Heart left ventricle (tissue), 16 donors: ENCODE measurements at regions not wholly inside any gene's neighbourhood (a gene's known extent, or its start where the extent isn't known, plus 50 kb on each side); places are given as distances from the start of the nearest gene placed in this dataset.
A peak's percentile ranks its signal among the peaks of the same experiment; 100 is the strongest.

Source experiments
- ATAC-seq, 4 donors: fragments of 200-7000 bp; cut with Tn5 transposase; one replicate each; pipeline ENCODE4 v1.9.1; 2020 to 2022; ENCODE audit warnings: moderate library complexity in 4 of 4, mild to moderate bottlenecking in 3 of 4, moderate number of reproducible peaks in 1 of 4
- DNase-seq, 5 donors: peaks; one replicate each; pipeline ENCODE4 v3.0.0-alpha.2; 2020
- H3K27ac ChIP-seq, 12 donors: fragments of 200-600 bp; sonication (generic) in 4 of 12; one replicate each; pipeline versions ENCODE4 v1.5.0 to v1.8.0; 2016 to 2022; ENCODE audit warnings: mild to moderate bottlenecking in 2 of 12
- H3K27me3 ChIP-seq, 9 donors: fragments of 200-600 bp; sonication (generic) in 2 of 9; one replicate each; pipeline versions ENCODE4 v1.5.1 to v1.8.0; 2016 to 2022; ENCODE audit warnings: mild to moderate bottlenecking in 3 of 9
- H3K36me3 ChIP-seq, 9 donors: fragments of 200-600 bp; sonication (generic) in 2 of 9; one replicate each; pipeline versions ENCODE4 v1.5.0 to v1.8.0; 2018 to 2022; ENCODE audit warnings: mild to moderate bottlenecking in 2 of 9
- H3K4me1 ChIP-seq, 12 donors: fragments of 200-600 bp; sonication (generic) in 4 of 12; one replicate each; pipeline versions ENCODE4 v1.5.0 to v1.8.0; 2016 to 2022; ENCODE audit warnings: mild to moderate bottlenecking in 3 of 12
- H3K4me3 ChIP-seq, 12 donors: fragments of 200-600 bp; sonication (generic) in 4 of 12; one replicate each; pipeline versions ENCODE4 v1.5.0 to v1.8.0; 2017 to 2022; ENCODE audit warnings: mild to moderate bottlenecking in 9 of 12, moderate library complexity in 4 of 12
- H3K9me3 ChIP-seq, 12 donors: fragments of 200-600 bp; sonication (generic) in 4 of 12; one replicate each; pipeline versions ENCODE4 v1.5.0 to v1.8.0; 2016 to 2022; ENCODE audit warnings: mild to moderate bottlenecking in 1 of 12
- POLR2A ChIP-seq, 2 donors: fragments of 450-650 bp; IDR thresholded peaks; one replicate each; pipeline ENCODE4 v1.6.1; 2017; ENCODE audit warnings: antibody characterized with exemption in 2 of 2, mild to moderate bottlenecking in 2 of 2, moderate library complexity in 2 of 2
- WGBS, 4 donors: extraction: QIAGEN DNeasy Blood & Tissue Kit in 2 of 4; methylation state at CpG; one replicate each; pipeline versions ENCODE4 v1.1.5 to v1.1.7; 2013 to 2018; 5-methylcytosine and 5-hydroxymethylcytosine counted together
- intact Hi-C, 10 donors: fragments of 100-400 bp; cut with DNase I; formaldehyde crosslinking; loops; one replicate each; pipeline versions ENCODE4 v1.11.1 to v1.14.2; 2022
- TF ChIP-seq, protein P1 (sequence below), 12 donors: fragments of 200-600 bp; sonication (generic) in 4 of 12; IDR thresholded peaks; one replicate each; pipeline versions ENCODE4 v1.5.0 to v1.8.0; 2018 to 2022; ENCODE audit warnings: antibody characterized with exemption in 12 of 12, mild to moderate bottlenecking in 5 of 12
- donor health status: ischemic (EF 13 %, LVEDD 7.1; RV severe dilation, severe dysfunction).
- donor health status: healthy with polysubstance abuse.
- donor health status: DM: no; HTN: yes; CAD: no.
- donor health status: DM: no; HTN: no; CAD: no.
- donor health status: ischemic (EF 25% LVEDD 6.9; RV normal size, moderate dysfunction).
- donor health status: ischemic (EF 25% LVEDD 5.7; RV mildly dilated, moderate dysfunction).
- donor health status: healthy.
- donor health status: DM: yes; HTN: yes; CAD: no.
- donor health status: ischemic (EF 35%, LVEDD 5.7; RV mildly dilated, moderate dysfunction).
- donor health status: nonischemic (EF 11% LVEDD 7.7; RV severe dilation, severe dysfunction).
- donor health status: DM: yes; HTN: yes; CAD: no.
- donor health status: PGD.
- donor health status: ischemic (EF 29% LVEDD 5.4; RV normal size, mild dysfunction).
- donor health status: nonischemic (EF 23%, LVEDD 6.1; RV moderate dilation, normal function).

DNA sequence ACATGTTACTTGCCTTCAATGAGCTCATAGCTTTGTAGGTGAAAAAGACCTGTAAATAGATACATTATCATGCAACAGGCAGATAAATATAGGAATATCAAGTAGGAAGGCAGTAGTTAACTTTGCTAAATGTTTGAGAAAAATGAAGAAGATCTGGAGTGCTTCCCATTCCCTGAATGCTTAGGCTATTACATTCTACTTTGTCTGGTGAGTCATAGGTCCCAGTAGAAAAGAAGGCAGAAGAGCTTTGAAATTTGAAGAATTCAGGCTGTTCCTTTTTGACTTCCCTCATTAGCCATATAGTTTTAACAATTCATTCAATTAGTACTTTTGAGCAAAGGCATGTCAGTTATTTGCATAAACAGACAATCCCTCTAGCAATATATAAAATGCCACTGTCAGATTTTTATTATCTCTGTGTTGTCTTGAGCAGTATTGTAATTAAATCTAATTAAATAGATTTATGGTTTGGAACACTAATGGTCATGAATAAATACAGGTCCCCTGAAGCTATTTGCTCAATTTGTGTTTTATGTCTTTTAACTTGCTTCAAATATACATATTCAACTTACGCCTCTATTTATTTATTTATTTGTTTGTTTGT lies 875.0 kb downstream of the REEP3 start:
- WGBS, 4 donors = 85 to 90% (median 89%) methylated on average over 1 of the region's 1 CpG
- Histone ChIP-seq H3K9me3 (peaks cover 0 to 11% (median 0%) of the 10 kb centered on the region in 12 donors), H3K27ac (no peak overlapping the region), H3K4me3 (no peak overlapping the region), H3K4me1 (peaks cover 0 to 7% (median 0%) of the 10 kb centered on the region in 12 donors), H3K36me3 (no peaks in the 10 kb centered on the region), H3K27me3 (no peaks in the 10 kb centered on the region)
- TF ChIP-seq, protein P1, sequence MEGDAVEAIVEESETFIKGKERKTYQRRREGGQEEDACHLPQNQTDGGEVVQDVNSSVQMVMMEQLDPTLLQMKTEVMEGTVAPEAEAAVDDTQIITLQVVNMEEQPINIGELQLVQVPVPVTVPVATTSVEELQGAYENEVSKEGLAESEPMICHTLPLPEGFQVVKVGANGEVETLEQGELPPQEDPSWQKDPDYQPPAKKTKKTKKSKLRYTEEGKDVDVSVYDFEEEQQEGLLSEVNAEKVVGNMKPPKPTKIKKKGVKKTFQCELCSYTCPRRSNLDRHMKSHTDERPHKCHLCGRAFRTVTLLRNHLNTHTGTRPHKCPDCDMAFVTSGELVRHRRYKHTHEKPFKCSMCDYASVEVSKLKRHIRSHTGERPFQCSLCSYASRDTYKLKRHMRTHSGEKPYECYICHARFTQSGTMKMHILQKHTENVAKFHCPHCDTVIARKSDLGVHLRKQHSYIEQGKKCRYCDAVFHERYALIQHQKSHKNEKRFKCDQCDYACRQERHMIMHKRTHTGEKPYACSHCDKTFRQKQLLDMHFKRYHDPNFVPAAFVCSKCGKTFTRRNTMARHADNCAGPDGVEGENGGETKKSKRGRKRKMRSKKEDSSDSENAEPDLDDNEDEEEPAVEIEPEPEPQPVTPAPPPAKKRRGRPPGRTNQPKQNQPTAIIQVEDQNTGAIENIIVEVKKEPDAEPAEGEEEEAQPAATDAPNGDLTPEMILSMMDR (IDR thresholded peaks at IDR 0.05) = no peak
- TF ChIP-seq POLR2A (IDR thresholded peaks at IDR 0.05) = no peak
- intact Hi-C loops = no loop called here
- peak in 1 of 4 donors; percentile 76 for ATAC-seq
- no peak for DNase-seq

DNA sequence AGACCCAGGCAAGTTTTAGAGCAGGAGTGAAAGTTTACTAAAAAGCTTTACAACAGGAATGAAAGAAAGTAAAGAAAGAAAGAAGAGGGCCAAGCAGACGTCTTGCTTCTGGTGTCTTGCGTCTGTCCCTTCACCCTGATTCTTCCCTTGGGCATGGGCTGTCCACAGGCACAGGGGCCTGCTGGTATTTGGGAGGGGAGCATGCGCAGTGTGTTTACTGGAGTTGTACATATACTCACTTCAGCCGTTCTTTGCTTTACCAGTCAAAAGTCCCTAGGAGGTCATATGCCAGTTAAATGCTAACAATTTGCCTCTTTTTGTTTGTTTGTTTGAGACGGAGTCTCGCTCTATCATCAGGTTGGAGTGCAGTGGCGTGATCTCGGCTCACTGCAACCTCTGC lies 875.9 kb downstream of the REEP3 start:
- no peak for TF ChIP-seq POLR2A (IDR thresholded peaks at IDR 0.05)
- TF ChIP-seq, protein P1 (IDR thresholded peaks at IDR 0.05) = no peak
- H3K4me1 ChIP-seq = peaks cover 0 to 7% (median 0%) of the 10 kb centered on the region in 12 donors
- H3K9me3 ChIP-seq = peaks cover 0 to 11% (median 0%) of the 10 kb centered on the region in 12 donors
- intact Hi-C loops = no loop called here
- DNase-seq = no peak
- H3K36me3 ChIP-seq = no peaks in the 10 kb centered on the region
- ATAC-seq = no peak
- H3K27me3 ChIP-seq = no peaks in the 10 kb centered on the region
- no peak overlapping the region for H3K27ac ChIP-seq
- H3K4me3 ChIP-seq = no peak overlapping the region
- 91 to 92% (median 92%) methylated on average over 8 of the region's 8 CpGs for WGBS, 4 donors

DNA sequence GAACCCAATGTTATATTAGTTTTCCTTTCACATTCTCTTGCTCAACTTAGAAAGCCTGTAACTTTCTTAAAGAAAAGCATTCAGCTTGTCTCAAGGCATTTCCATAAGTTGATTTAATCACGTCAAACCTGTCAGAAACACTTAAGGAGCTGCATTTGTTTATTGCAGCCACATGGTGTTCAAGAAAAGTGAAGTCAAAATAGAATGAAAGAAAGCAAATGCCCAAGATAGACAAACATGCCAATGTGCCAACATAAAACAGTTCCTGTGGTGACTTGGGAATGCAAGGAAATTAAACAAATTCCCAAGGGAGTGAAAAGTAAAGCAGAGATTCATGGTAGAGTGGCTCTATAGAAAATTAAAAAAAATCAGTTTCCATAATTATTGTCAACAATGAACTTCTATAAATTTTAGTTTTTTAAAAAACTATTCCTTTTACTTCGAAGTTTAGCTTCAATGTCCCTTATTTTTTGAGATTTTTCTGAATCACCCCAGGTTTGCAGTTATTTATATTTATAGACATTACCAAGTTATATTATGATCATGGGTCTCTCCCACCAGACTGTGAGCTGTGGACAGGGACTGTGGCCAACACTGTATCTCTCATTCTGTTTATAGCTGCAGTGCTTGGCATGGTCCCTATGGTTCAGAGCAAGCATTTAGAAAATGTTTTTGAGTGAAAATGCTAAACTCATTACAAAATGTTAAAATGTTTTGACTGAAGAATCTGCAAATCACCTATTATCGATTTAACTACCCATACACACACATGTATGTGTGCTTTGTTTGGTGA lies 887.4 kb downstream of the REEP3 start:
- no peak for TF ChIP-seq POLR2A (IDR thresholded peaks at IDR 0.05)
- TF ChIP-seq, protein P1 (IDR thresholded peaks at IDR 0.05) = no peak
- Histone ChIP-seq H3K4me3 (no peak overlapping the region), H3K4me1 (peaks cover 0 to 4% (median 0%) of the 10 kb centered on the region in 12 donors), H3K36me3 (no peaks in the 10 kb centered on the region), H3K27ac (no peak overlapping the region), H3K9me3 (no peaks in the 10 kb centered on the region), H3K27me3 (no peaks in the 10 kb centered on the region)
- WGBS, 4 donors = 58 to 69% (median 66%) methylated on average over 3 of the region's 3 CpGs
- DNase-seq = peak in 2 of 5 donors; percentile 19 to 26
- intact Hi-C loops = no loop called here
- ATAC-seq = peak; percentile 74 to 91 (median 79)

DNA sequence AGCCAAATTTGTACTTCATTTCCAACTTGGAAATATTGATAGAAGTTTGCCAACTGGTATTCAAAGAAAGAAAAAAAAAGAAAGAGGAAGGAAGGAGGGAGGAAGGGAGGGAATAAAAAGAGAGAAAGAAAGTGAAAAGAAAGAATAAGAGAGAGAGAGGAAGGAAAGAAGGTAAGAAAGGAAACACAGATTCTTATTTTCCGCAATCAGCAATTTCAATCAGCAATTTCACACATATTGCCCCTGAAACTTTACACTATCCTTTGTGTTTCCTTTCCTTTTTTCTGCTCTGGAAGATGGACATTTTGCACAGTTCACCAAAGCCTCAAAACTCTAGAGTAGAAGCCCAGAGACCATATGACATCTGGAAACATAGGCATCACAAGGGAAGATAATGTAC lies 888.1 kb downstream of the REEP3 start:
- no peak overlapping the region for H3K27ac ChIP-seq
- intact Hi-C loops = no loop called here
- WGBS, 4 donors = 90 to 98% (median 94%) methylated on average over 1 of the region's 1 CpG
- H3K36me3 ChIP-seq = no peaks in the 10 kb centered on the region
- peaks cover 0 to 2% (median 0%) of the 10 kb centered on the region in 12 donors for H3K9me3 ChIP-seq
- H3K4me1 ChIP-seq = peaks cover 0 to 4% (median 0%) of the 10 kb centered on the region in 12 donors
- ATAC-seq (no peak), DNase-seq (no peak)
- no peak overlapping the region for H3K4me3 ChIP-seq
- H3K27me3 ChIP-seq = no peaks in the 10 kb centered on the region
- TF ChIP-seq POLR2A (IDR thresholded peaks at IDR 0.05) = no peak
- TF ChIP-seq, protein P1 (IDR thresholded peaks at IDR 0.05) = no peak
